Trophoblast cell (in vitro differentiated cells and primary cell): ENCODE measurements at regions not wholly inside any gene's neighbourhood (a gene's known extent, or its start where the extent isn't known, plus 50 kb on each side); places are given as distances from the start of the nearest gene placed in this dataset.
"Not testable (repeated sequence)": the region's sequence is repeated elsewhere in the genome, so short reads cannot be mapped to it uniquely, and the experiment has no call there.

Experiments used
- DNase-seq, 2 donors: peaks; one replicate each; pipeline ENCODE4 v3.0.0-alpha.2; 2016
- H2AFZ ChIP-seq: 2 replicates; pipeline ENCODE4 v1.6.1; 2013; ENCODE audit warnings: low read length, moderate library complexity, mild to moderate bottlenecking; ENCODE audit not compliant: insufficient read depth, poor library complexity
- H2AK5ac ChIP-seq: 2 replicates; pipeline ENCODE4 v1.6.1; 2013; ENCODE audit warnings: mild to moderate bottlenecking, low read length
- H2BK120ac ChIP-seq: 2 replicates; pipeline ENCODE4 v1.6.1; 2013; ENCODE audit warnings: low read length, mild to moderate bottlenecking, moderate library complexity; ENCODE audit not compliant: insufficient read depth, poor library complexity
- H2BK12ac ChIP-seq: 2 replicates; pipeline ENCODE4 v1.6.1; 2013; ENCODE audit warnings: mild to moderate bottlenecking, low read length, moderate library complexity
- H2BK5ac ChIP-seq: 2 replicates; pipeline ENCODE4 v1.6.1; 2013; ENCODE audit warnings: low read length, low read depth, moderate library complexity, mild to moderate bottlenecking; ENCODE audit not compliant: poor library complexity
- H3K14ac ChIP-seq: 2 replicates; pipeline ENCODE4 v1.6.1; 2013; ENCODE audit warnings: mild to moderate bottlenecking, low read length
- H3K18ac ChIP-seq: 2 replicates; pipeline ENCODE4 v1.6.1; 2013; ENCODE audit warnings: mild to moderate bottlenecking, low read length
- H3K23ac ChIP-seq: 2 replicates; pipeline ENCODE4 v1.6.1; 2013; ENCODE audit warnings: low read length
- H3K27ac ChIP-seq: 2 replicates; pipeline ENCODE4 v1.5.1; 2013; ENCODE audit warnings: low read depth, mild to moderate bottlenecking, inconsistent platforms, low read length, moderate library complexity
- H3K27me3 ChIP-seq: 2 replicates; pipeline ENCODE4 v1.6.1; 2013; ENCODE audit warnings: inconsistent platforms, mild to moderate bottlenecking, low read length, moderate library complexity; ENCODE audit not compliant: insufficient read depth
- H3K36me3 ChIP-seq, 2 experiments: 1 replicate in 1 of 2; 2 replicates in 1 of 2; pipeline ENCODE4 v1.6.1; 2013; ENCODE audit warnings: low read length in 2 of 2, mild to moderate bottlenecking in 2 of 2, moderate library complexity in 1 of 2; ENCODE audit not compliant: insufficient read depth in 2 of 2, control insufficient read depth in 1 of 2
- H3K4ac ChIP-seq: 2 replicates; pipeline ENCODE4 v1.6.1; 2013; ENCODE audit warnings: low read depth, mild to moderate bottlenecking, low read length, moderate library complexity
- H3K4me1 ChIP-seq, 2 experiments: 1 replicate in 1 of 2; 2 replicates in 1 of 2; pipeline ENCODE4 v1.6.1; 2013; ENCODE audit warnings: low read length in 2 of 2, mild to moderate bottlenecking in 2 of 2, moderate library complexity in 1 of 2; ENCODE audit not compliant: insufficient read depth in 2 of 2, control insufficient read depth in 1 of 2
- H3K4me2 ChIP-seq: 2 replicates; pipeline ENCODE4 v1.6.1; 2013; ENCODE audit warnings: inconsistent platforms, mild to moderate bottlenecking, low read length, moderate library complexity
- H3K4me3 ChIP-seq: 2 replicates; pipeline ENCODE4 v1.5.1; 2013; ENCODE audit warnings: mild to moderate bottlenecking, low read depth, low read length, inconsistent platforms
- H3K79me1 ChIP-seq: one replicate; pipeline ENCODE4 v1.6.1; 2013; ENCODE audit warnings: low read length
- H3K79me2 ChIP-seq: 2 replicates; pipeline ENCODE4 v1.6.1; 2013; ENCODE audit warnings: low read length, mild to moderate bottlenecking; ENCODE audit not compliant: control insufficient read depth, insufficient read depth, poor library complexity
- H3K9ac ChIP-seq: 2 replicates; pipeline ENCODE4 v1.6.1; 2013; ENCODE audit warnings: mild to moderate bottlenecking, low read length
- H3K9me3 ChIP-seq: 2 replicates; pipeline ENCODE4 v1.6.1; 2013; ENCODE audit warnings: low read depth, mild to moderate bottlenecking, control low read depth, inconsistent platforms, low read length; ENCODE audit not compliant: insufficient read depth
- H4K12ac ChIP-seq: 2 replicates; pipeline ENCODE4 v1.6.1; 2013; ENCODE audit warnings: low read depth, mild to moderate bottlenecking, low read length, moderate library complexity
- H4K8ac ChIP-seq: 2 replicates; pipeline ENCODE4 v1.6.1; 2013; ENCODE audit warnings: low read depth, mild to moderate bottlenecking, low read length, moderate library complexity
- H4K91ac ChIP-seq: one replicate; pipeline ENCODE4 v1.6.1; 2013; ENCODE audit warnings: low read depth, mild to moderate bottlenecking, low read length, moderate library complexity
- WGBS: extraction: QIAGEN DNeasy Blood & Tissue Kit; methylation state at CpG from one replicate; pipeline ENCODE4 v1.1.7; 2013; ENCODE audit warnings: missing lambda C conversion rate; ENCODE audit not compliant: insufficient read length, insufficient coverage; ENCODE audit errors: extremely low coverage; 5-methylcytosine and 5-hydroxymethylcytosine counted together

GRCh38 chr6:16991981-16992629, 109.7 kb upstream of the STMND1 start:
- WGBS = no CpG with 5 or more reads among the region's 3 CpGs
- no peak overlapping the region for H2BK12ac ChIP-seq
- no peak overlapping the region for H3K27ac ChIP-seq
- H3K23ac ChIP-seq = no peak overlapping the region
- no peak overlapping the region for H4K12ac ChIP-seq
- H2BK5ac ChIP-seq = no peak overlapping the region
- no peak overlapping the region for H4K91ac ChIP-seq
- no peaks in the 10 kb centered on the region for H3K27me3 ChIP-seq
- peak; percentile 33 to 81 for DNase-seq
- H3K36me3 ChIP-seq = no peaks in the 10 kb centered on the region
- no peak overlapping the region for H2AK5ac ChIP-seq
- H3K79me1 ChIP-seq = no peaks in the 10 kb centered on the region
- no peaks in the 10 kb centered on the region for H3K79me2 ChIP-seq
- H3K9me3 ChIP-seq = peaks cover 3% of the 10 kb centered on the region
- H3K18ac ChIP-seq = no peak overlapping the region
- H3K4me2 ChIP-seq = no peak overlapping the region
- no peak overlapping the region for H3K9ac ChIP-seq
- no peak overlapping the region for H2BK120ac ChIP-seq
- no peak overlapping the region for H2AFZ ChIP-seq
- H3K14ac ChIP-seq = no peak overlapping the region
- no peaks in the 10 kb centered on the region for H3K4me1 ChIP-seq
- H3K4ac ChIP-seq = no peak overlapping the region
- H4K8ac ChIP-seq = no peak overlapping the region
- no peak overlapping the region for H3K4me3 ChIP-seq

- H3K4ac ChIP-seq, H4K8ac ChIP-seq, H3K14ac ChIP-seq, H4K91ac ChIP-seq, H3K9ac ChIP-seq, H3K4me3 ChIP-seq, H2BK12ac ChIP-seq, H3K27me3 ChIP-seq, H3K36me3 ChIP-seq, H3K4me2 ChIP-seq, H2AFZ ChIP-seq, H2BK120ac ChIP-seq, H3K9me3 ChIP-seq, DNase-seq, H3K23ac ChIP-seq, H3K18ac ChIP-seq, H2AK5ac ChIP-seq, H4K12ac ChIP-seq, H3K27ac ChIP-seq, H3K79me1 ChIP-seq, H2BK5ac ChIP-seq, H3K79me2 ChIP-seq, H3K4me1 ChIP-seq: not testable (repeated sequence)
- WGBS = no CpG with 5 or more reads among the region's 3 CpGs
Measured at GRCh38 chr6:16989976-16990375, 111.9 kb upstream of the STMND1 start.

GRCh38 chr6:16989382-16989781, 112.5 kb upstream of the STMND1 start:
- H3K79me2 ChIP-seq = no peaks in the 10 kb centered on the region
- no peaks in the 10 kb centered on the region for H3K36me3 ChIP-seq
- no peak overlapping the region for H3K4me2 ChIP-seq
- H3K27ac ChIP-seq = no peak overlapping the region
- WGBS = no CpG with 5 or more reads among the region's 2 CpGs
- no peak overlapping the region for H4K91ac ChIP-seq
- H2BK5ac ChIP-seq = no peak overlapping the region
- H3K4me3 ChIP-seq = no peak overlapping the region
- H2BK120ac ChIP-seq = no peak overlapping the region
- no peaks in the 10 kb centered on the region for H3K27me3 ChIP-seq
- H3K18ac ChIP-seq = no peak overlapping the region
- no peak overlapping the region for H2AK5ac ChIP-seq
- no peak overlapping the region for H4K12ac ChIP-seq
- H3K9me3 ChIP-seq = peaks cover 3% of the 10 kb centered on the region
- H3K9ac ChIP-seq = no peak overlapping the region
- no peaks in the 10 kb centered on the region for H3K79me1 ChIP-seq
- no peak overlapping the region for H3K23ac ChIP-seq
- H2BK12ac ChIP-seq = no peak overlapping the region
- H3K4me1 ChIP-seq = no peaks in the 10 kb centered on the region
- no peak for DNase-seq
- no peak overlapping the region for H4K8ac ChIP-seq
- no peak overlapping the region for H3K4ac ChIP-seq
- no peak overlapping the region for H2AFZ ChIP-seq
- no peak overlapping the region for H3K14ac ChIP-seq

GRCh38 chr6:16987996-16988395, 113.9 kb upstream of the STMND1 start:
- H2BK120ac ChIP-seq = no peak overlapping the region
- no peaks in the 10 kb centered on the region for H3K36me3 ChIP-seq
- H4K8ac ChIP-seq = no peak overlapping the region
- H3K9me3 ChIP-seq = peaks cover 3% of the 10 kb centered on the region
- no peak overlapping the region for H2AFZ ChIP-seq
- no peak overlapping the region for H3K14ac ChIP-seq
- H3K4ac ChIP-seq = no peak overlapping the region
- DNase-seq = no peak
- H3K18ac ChIP-seq = no peak overlapping the region
- no peak overlapping the region for H3K9ac ChIP-seq
- H3K27me3 ChIP-seq = no peaks in the 10 kb centered on the region
- H4K12ac ChIP-seq = no peak overlapping the region
- no peak overlapping the region for H4K91ac ChIP-seq
- H2BK5ac ChIP-seq = no peak overlapping the region
- H3K23ac ChIP-seq = no peak overlapping the region
- H3K4me1 ChIP-seq = no peaks in the 10 kb centered on the region
- WGBS = no CpG with 5 or more reads among the region's 1 CpG
- no peaks in the 10 kb centered on the region for H3K79me1 ChIP-seq
- H3K27ac ChIP-seq = no peak overlapping the region
- H3K4me2 ChIP-seq = no peak overlapping the region
- H2BK12ac ChIP-seq = no peak overlapping the region
- H3K79me2 ChIP-seq = no peaks in the 10 kb centered on the region
- H2AK5ac ChIP-seq = no peak overlapping the region
- no peak overlapping the region for H3K4me3 ChIP-seq
